Caco-2 (cell line): ENCODE measurements at regions not wholly inside any gene's neighbourhood (a gene's known extent, or its start where the extent isn't known, plus 50 kb on each side); places are given as distances from the start of the nearest gene placed in this dataset.

Experiments
- BruUV-seq: library from RNA; stranded (reverse); fragments of 400-500 nt; replicated peaks from 2 replicates; lab custom pipeline; 2021; lab: Mats Ljungman, UMichigan
- CTCF ChIA-PET: fragments of 300-600 bp; sonication (Branson Sonifier 250); formaldehyde crosslinking; loops from one replicate; lab custom pipeline; 2022; ENCODE audit warnings: antibody characterized with exemption; lab: Charles Lee
- POLR2A ChIA-PET: fragments of 300-600 bp; sonication (Branson Sonifier 250); formaldehyde crosslinking; loops from one replicate; lab custom pipeline; 2022; ENCODE audit warnings: antibody characterized with exemption; lab: Charles Lee
- DNase-seq, 2 experiments: peaks; one replicate each; pipeline versions ENCODE4 v3.0.0 to v3.0.0-alpha.2; 2020 to 2022
- H3K27me3 ChIP-seq: replicated peaks from 2 replicates; pipeline ENCODE4 v1.6.0; 2011; ENCODE audit warnings: low read length; ENCODE audit not compliant: control insufficient read depth, insufficient read depth
- H3K36me3 ChIP-seq: 2 replicates; pipeline ENCODE4 v1.5.1; 2011; ENCODE audit warnings: low read length; ENCODE audit not compliant: control insufficient read depth, insufficient read depth
- H3K4me1 ChIP-seq: fragments of 250-450 bp; sonication (Bioruptor Pico); 2 replicates; pipeline ENCODE4 v1.5.1; 2020; ENCODE audit warnings: mild to moderate bottlenecking
- H3K4me3 ChIP-seq: 2 replicates; pipeline ENCODE4 v1.5.1; 2011; ENCODE audit warnings: low read depth, mild to moderate bottlenecking, control low read depth, low read length
- H3K9me3 ChIP-seq: fragments of 250-450 bp; sonication (Bioruptor Pico); 2 replicates; pipeline ENCODE4 v1.5.1; 2020; ENCODE audit warnings: mild to moderate bottlenecking, moderate library complexity
- H3K27ac Mint-ChIP-seq: one replicate; pipeline ENCODE4 v1.8.0; 2022; ENCODE audit warnings: mixed read lengths; ENCODE audit not compliant: unreplicated experiment
- H3K27me3 Mint-ChIP-seq: one replicate; pipeline ENCODE4 v1.8.0; 2022; ENCODE audit warnings: mixed read lengths; ENCODE audit not compliant: insufficient read depth, unreplicated experiment
- H3K36me3 Mint-ChIP-seq: one replicate; pipeline ENCODE4 v1.8.0; 2022; ENCODE audit warnings: mild to moderate bottlenecking, mixed read lengths; ENCODE audit not compliant: insufficient read depth, unreplicated experiment
- H3K4me1 Mint-ChIP-seq: one replicate; pipeline ENCODE4 v1.8.0; 2022; ENCODE audit warnings: low read depth, mixed read lengths; ENCODE audit not compliant: unreplicated experiment
- H3K4me3 Mint-ChIP-seq: one replicate; pipeline ENCODE4 v1.8.0; 2022; ENCODE audit warnings: mild to moderate bottlenecking, moderate library complexity, mixed read lengths; ENCODE audit not compliant: unreplicated experiment
- H3K9me3 Mint-ChIP-seq: one replicate; pipeline ENCODE4 v1.8.0; 2022; ENCODE audit warnings: mixed read lengths; ENCODE audit not compliant: unreplicated experiment
- CTCF ChIP-seq, 2 experiments: fragments of 200-600 bp in 1 of 2; IDR thresholded peaks; 1 replicate in 1 of 2; 2 replicates in 1 of 2; pipeline versions ENCODE4 v1.5.1 to v1.8.0; 2011 to 2022; ENCODE audit warnings: antibody characterized with exemption in 1 of 2, control low read depth in 1 of 2, inconsistent platforms in 1 of 2, low read depth in 1 of 2, low read length in 1 of 2, mild to moderate bottlenecking in 1 of 2, moderate library complexity in 1 of 2; ENCODE audit not compliant: insufficient read depth in 1 of 2, severe bottlenecking in 1 of 2, unreplicated experiment in 1 of 2
- intact Hi-C: fragments of 100-400 bp; cut with micrococcal nuclease; formaldehyde crosslinking; loops from one replicate; pipeline ENCODE4 v1.10.0; 2022; ENCODE audit not compliant: unreplicated experiment

- peaks cover 35% of the 10 kb centered on the region for H3K4me1 ChIP-seq
- BruUV-seq = no TSS peak
- H3K36me3 Mint-ChIP-seq = no peaks in the 10 kb centered on the region
- H3K9me3 Mint-ChIP-seq = no peaks in the 10 kb centered on the region
- ChIA-PET CTCF (interaction anchor here (1.1 kb wide), 1 partner anchor 42 kb away, joined by 3 read pairs; no protein-coding TSS in a partner anchor), POLR2A (interaction anchor here (0.5 to 1.4 kb wide), 3 partner anchors 40 to 115 kb away, joined by 3 to 5 read pairs (median 3); partner anchors contain the start of gene NFYA)
- no peaks in the 10 kb centered on the region for H3K36me3 ChIP-seq
- H3K4me3 ChIP-seq = no peak overlapping the region
- H3K4me1 Mint-ChIP-seq = peaks cover 31% of the 10 kb centered on the region
- no peaks in the 10 kb centered on the region for H3K27me3 Mint-ChIP-seq
- H3K4me3 Mint-ChIP-seq = no peak overlapping the region
- intact Hi-C loops = loop anchor here (2.0 kb wide), 1 partner anchor 39 kb away; no protein-coding TSS in a partner anchor
- TF ChIP-seq CTCF (IDR thresholded peaks at IDR 0.05; ENCODE audit: insufficient read depth in 1 of 2, low read depth in 1 of 2, low read length in 1 of 2, severe bottlenecking in 1 of 2, unreplicated experiment in 1 of 2) = no peak
- no peaks in the 10 kb centered on the region for H3K27me3 ChIP-seq
- no peaks in the 10 kb centered on the region for H3K9me3 ChIP-seq
- peak; percentile 42 to 52 for DNase-seq
- peak overlapping the region; percentile 63 for H3K27ac Mint-ChIP-seq
These were observed 81.2 kb downstream of the UNC5CL start for GRCh38 chr6:40957616-40958492.

GRCh38 chr6:40956936-40957335, 82.1 kb downstream of the UNC5CL start:
- TF ChIP-seq CTCF (IDR thresholded peaks at IDR 0.05; ENCODE audit: insufficient read depth in 1 of 2, low read depth in 1 of 2, low read length in 1 of 2, severe bottlenecking in 1 of 2, unreplicated experiment in 1 of 2) = no peak
- no peaks in the 10 kb centered on the region for H3K36me3 ChIP-seq
- peaks cover 35% of the 10 kb centered on the region for H3K4me1 ChIP-seq
- no peaks in the 10 kb centered on the region for H3K36me3 Mint-ChIP-seq
- H3K27me3 Mint-ChIP-seq = no peaks in the 10 kb centered on the region
- peak overlapping the region; percentile 63 for H3K27ac Mint-ChIP-seq
- H3K9me3 Mint-ChIP-seq = no peaks in the 10 kb centered on the region
- BruUV-seq = no TSS peak
- no peaks in the 10 kb centered on the region for H3K27me3 ChIP-seq
- peaks cover 31% of the 10 kb centered on the region for H3K4me1 Mint-ChIP-seq
- no peak overlapping the region for H3K4me3 Mint-ChIP-seq
- CTCF ChIA-PET = no interaction called here
- POLR2A ChIA-PET = no interaction called here
- intact Hi-C loops = no loop called here
- H3K9me3 ChIP-seq = no peaks in the 10 kb centered on the region
- no peak for DNase-seq
- H3K4me3 ChIP-seq = no peak overlapping the region

GRCh38 chr6:40955178-40955545, 83.9 kb downstream of the UNC5CL start:
- intact Hi-C loops = no loop called here
- Mint-ChIP-seq H3K9me3 (no peaks in the 10 kb centered on the region), H3K36me3 (no peaks in the 10 kb centered on the region), H3K4me1 (peaks cover 47% of the 10 kb centered on the region), H3K27me3 (no peaks in the 10 kb centered on the region), H3K4me3 (no peak overlapping the region), H3K27ac (no peak overlapping the region)
- Histone ChIP-seq H3K4me3 (no peak overlapping the region), H3K4me1 (peaks cover 43% of the 10 kb centered on the region), H3K9me3 (no peaks in the 10 kb centered on the region), H3K36me3 (no peaks in the 10 kb centered on the region), H3K27me3 (no peaks in the 10 kb centered on the region)
- CTCF ChIA-PET = no interaction called here
- TF ChIP-seq CTCF (IDR thresholded peaks at IDR 0.05; ENCODE audit: insufficient read depth in 1 of 2, low read depth in 1 of 2, low read length in 1 of 2, severe bottlenecking in 1 of 2, unreplicated experiment in 1 of 2) = no peak
- no TSS peak for BruUV-seq
- DNase-seq = no peak
- POLR2A ChIA-PET = no interaction called here
